ENCODE measurements at regions not wholly inside any gene's neighbourhood (a gene's known extent, or its start where the extent isn't known, plus 50 kb on each side); places are given as distances from the start of the nearest gene placed in this dataset.
A peak's percentile ranks its signal among the peaks of the same experiment; 100 is the strongest.

DNA sequence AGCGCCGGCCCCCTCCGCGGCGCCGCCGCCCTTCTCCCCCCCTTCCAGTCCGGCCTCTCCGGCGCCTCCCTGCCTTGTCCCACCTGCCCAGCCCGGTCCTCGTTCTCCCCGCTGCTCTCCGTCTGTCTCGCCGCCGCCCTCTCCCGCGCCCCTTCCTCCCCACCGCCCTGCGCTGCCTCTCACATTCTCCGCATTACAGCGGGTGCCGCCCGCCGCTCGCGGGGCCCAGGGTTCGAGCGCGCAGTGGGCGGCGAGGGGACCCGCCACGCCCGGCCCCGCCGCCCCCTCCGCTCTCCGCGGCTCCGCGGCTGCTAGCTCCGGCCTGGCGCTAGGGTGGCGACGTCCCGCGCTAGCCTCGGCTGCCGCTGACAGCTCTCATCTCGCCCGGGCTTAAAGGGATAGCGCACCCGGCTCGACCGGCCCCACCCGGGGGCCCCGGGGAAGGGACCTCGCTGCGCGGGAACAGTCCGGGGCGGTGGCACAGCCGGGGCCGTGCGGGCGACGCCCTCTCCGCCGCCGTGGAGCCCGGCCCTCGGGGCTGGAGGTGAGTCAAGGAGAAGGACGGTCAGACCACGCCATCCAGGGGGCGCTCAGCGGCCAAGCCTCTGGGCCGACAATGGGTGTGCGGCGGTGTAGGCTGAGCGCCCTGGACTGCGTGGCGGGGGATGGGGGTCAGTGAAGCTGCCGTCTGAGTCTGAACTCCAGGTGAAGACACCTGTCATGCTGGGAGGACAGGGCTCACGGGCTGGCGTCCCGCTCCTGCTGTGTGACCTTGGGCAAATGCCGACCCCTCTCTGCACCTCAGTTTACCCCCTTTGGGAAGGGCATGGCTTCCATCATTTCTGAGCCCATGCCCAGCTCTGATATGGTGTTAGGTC, 187.4 kb upstream of the LINGO1 start (continued):
- TF ChIP-seq, protein P1, sequence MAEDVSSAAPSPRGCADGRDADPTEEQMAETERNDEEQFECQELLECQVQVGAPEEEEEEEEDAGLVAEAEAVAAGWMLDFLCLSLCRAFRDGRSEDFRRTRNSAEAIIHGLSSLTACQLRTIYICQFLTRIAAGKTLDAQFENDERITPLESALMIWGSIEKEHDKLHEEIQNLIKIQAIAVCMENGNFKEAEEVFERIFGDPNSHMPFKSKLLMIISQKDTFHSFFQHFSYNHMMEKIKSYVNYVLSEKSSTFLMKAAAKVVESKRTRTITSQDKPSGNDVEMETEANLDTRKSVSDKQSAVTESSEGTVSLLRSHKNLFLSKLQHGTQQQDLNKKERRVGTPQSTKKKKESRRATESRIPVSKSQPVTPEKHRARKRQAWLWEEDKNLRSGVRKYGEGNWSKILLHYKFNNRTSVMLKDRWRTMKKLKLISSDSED (CRISPR knock-in tag; IDR thresholded peaks at IDR 0.05), result no peak
- TF ChIP-seq ZNF777 (CRISPR knock-in tag; IDR thresholded peaks at IDR 0.05) (peak; percentile 75; the same call in 1 of the 2 replicates), EZH2 (conservative IDR thresholded peaks at IDR 0.05; ENCODE audit: low read depth, low read length) (peak; percentile 74), ATF3 (CRISPR knock-in tag; IDR thresholded peaks at IDR 0.05) (0 out of 2 replicates have a peak, but pooled peaks have one; percentile 9)

GRCh38 chr15:77819048-77819850, 186.5 kb upstream of the LINGO1 start:
- intact Hi-C loops (cut with micrococcal nuclease; ENCODE audit: unreplicated experiment) (no loop called here), in situ Hi-C loops (cut with HindIII; ENCODE audit: extremely low pct_ligation_motif_present, low pct_unique_long_range_greater_than_20kb) (loop anchor here (25.0 kb wide), 1 partner anchor 182 kb away; the partner anchor contains the start of gene LINGO1)
- POLR2A ChIA-PET, result no interaction called here
- Histone ChIP-seq H2AFZ (ENCODE audit: low read length) (no peak overlapping the region), H3K27me3 (ENCODE audit: control insufficient read depth in 1 of 2, insufficient read depth in 2 of 2, low read length in 2 of 2) (peaks cover 9 to 60% of the 10 kb centered on the region in 2 experiments), H3K4me2 (ENCODE audit: low read depth, low read length) (peak overlapping the region; percentile 7; the same call in 1 of the 2 replicates), H3K36me3 (replicated peaks in 1 of 2; ENCODE audit: control insufficient read depth in 1 of 2, insufficient read depth in 2 of 2, low read length in 2 of 2) (no peaks in the 10 kb centered on the region), H4K20me1 (ENCODE audit: insufficient read depth, low read length) (peaks cover 4% of the 10 kb centered on the region; the same call in 1 of the 2 replicates), H3K9me3 (ENCODE audit: low read length) (no peaks in the 10 kb centered on the region), H3K27ac (ENCODE audit: extremely low read length, insufficient read depth, low read length) (no peak overlapping the region), H3K9ac (ENCODE audit: insufficient read depth, low read depth, low read length) (no peak overlapping the region), H3K4me1 (ENCODE audit: insufficient read depth, low read length) (no peaks in the 10 kb centered on the region), H3K4me3 (replicated peaks in 1 of 3; ENCODE audit: insufficient read depth in 1 of 3, low read depth in 2 of 3, low read length in 3 of 3) (peak overlapping the region in 1 of 3 experiments; percentile 43; a peak in 1 of 6 replicates), H3K79me2 (ENCODE audit: insufficient read depth, low read length) (no peaks in the 10 kb centered on the region)
- ATAC-seq, result no peak
- BruUV-seq (replicated peaks), result no TSS peak
- CTCF ChIA-PET (ENCODE audit: low intra/inter-chr PET ratio, low total read pairs), result interaction anchor here (4.0 kb wide), 1 partner anchor 185 kb away, joined by 38 read pairs; the partner anchor contains the start of gene LINGO1
- 23% methylated on average over 23 of the region's 120 CpGs for WGBS (ENCODE audit: low lambda C conversion rate)
- TF ChIP-seq TOPORS (CRISPR knock-in tag; IDR thresholded peaks at IDR 0.05) (no peak), ZNF275 (CRISPR knock-in tag; IDR thresholded peaks at IDR 0.05; ENCODE audit: borderline replicate concordance) (no peak), EZH2 (conservative IDR thresholded peaks at IDR 0.05; ENCODE audit: low read depth, low read length) (peak; percentile 9; the same call in 1 of the 2 replicates), REL (CRISPR knock-in tag; conservative IDR thresholded peaks at IDR 0.05) (no peak), MYNN (CRISPR knock-in tag; IDR thresholded peaks at IDR 0.05; ENCODE audit: low read depth) (no peak), ZBTB2 (CRISPR knock-in tag; IDR thresholded peaks at IDR 0.05; ENCODE audit: low read depth) (no peak), MTF2 (CRISPR knock-in tag; IDR thresholded peaks at IDR 0.05; ENCODE audit: borderline replicate concordance) (peak; percentile 80; the same call in 1 of the 2 replicates)
- TF ChIP-seq, protein P2, sequence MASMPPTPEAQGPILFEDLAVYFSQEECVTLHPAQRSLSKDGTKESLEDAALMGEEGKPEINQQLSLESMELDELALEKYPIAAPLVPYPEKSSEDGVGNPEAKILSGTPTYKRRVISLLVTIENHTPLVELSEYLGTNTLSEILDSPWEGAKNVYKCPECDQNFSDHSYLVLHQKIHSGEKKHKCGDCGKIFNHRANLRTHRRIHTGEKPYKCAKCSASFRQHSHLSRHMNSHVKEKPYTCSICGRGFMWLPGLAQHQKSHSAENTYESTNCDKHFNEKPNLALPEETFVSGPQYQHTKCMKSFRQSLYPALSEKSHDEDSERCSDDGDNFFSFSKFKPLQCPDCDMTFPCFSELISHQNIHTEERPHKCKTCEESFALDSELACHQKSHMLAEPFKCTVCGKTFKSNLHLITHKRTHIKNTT (CRISPR knock-in tag; IDR thresholded peaks at IDR 0.05), result no peak
- TF ChIP-seq, protein P3, sequence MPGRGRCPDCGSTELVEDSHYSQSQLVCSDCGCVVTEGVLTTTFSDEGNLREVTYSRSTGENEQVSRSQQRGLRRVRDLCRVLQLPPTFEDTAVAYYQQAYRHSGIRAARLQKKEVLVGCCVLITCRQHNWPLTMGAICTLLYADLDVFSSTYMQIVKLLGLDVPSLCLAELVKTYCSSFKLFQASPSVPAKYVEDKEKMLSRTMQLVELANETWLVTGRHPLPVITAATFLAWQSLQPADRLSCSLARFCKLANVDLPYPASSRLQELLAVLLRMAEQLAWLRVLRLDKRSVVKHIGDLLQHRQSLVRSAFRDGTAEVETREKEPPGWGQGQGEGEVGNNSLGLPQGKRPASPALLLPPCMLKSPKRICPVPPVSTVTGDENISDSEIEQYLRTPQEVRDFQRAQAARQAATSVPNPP (CRISPR knock-in tag; IDR thresholded peaks at IDR 0.05), result no peak
- FAIRE-seq, result no peak
- DNase-seq (ENCODE audit: low spot score), result no peak
